HepG2 (cell line): ENCODE measurements at regions not wholly inside any gene's neighbourhood (a gene's known extent, or its start where the extent isn't known, plus 50 kb on each side); places are given as distances from the start of the nearest gene placed in this dataset.
A peak's percentile ranks its signal among the peaks of the same experiment; 100 is the strongest.

Source experiments
- ATAC-seq: fragments of 200-7000 bp; cut with Tn5 transposase; 3 replicates; pipeline ENCODE4 v1.9.1; 2020; ENCODE audit warnings: mild to moderate bottlenecking, moderate library complexity
- BruUV-seq: library from RNA; stranded (reverse); fragments of 400-500 nt; replicated peaks from 2 replicates; lab custom pipeline; 2021; lab: Mats Ljungman, UMichigan
- CTCF ChIA-PET: fragments of 300-600 bp; formaldehyde crosslinking; extraction: SDS; loops from one replicate; lab custom pipeline; 2021; ENCODE audit warnings: low total read pairs, inconsistent platforms, low intra/inter-chr PET ratio; lab: Yijun Ruan, JAX
- POLR2A ChIA-PET: fragments of 350-600 bp; sonication (Branson Sonifier 250); formaldehyde crosslinking; loops from one replicate; lab custom pipeline; 2020; ENCODE audit warnings: antibody characterized with exemption, inconsistent platforms; lab: Yijun Ruan, JAX
- DNase-seq: peaks from one replicate; pipeline ENCODE4 v3.0.0-alpha.2; 2015; ENCODE audit warnings: low spot score
- FAIRE-seq: peaks from 3 replicates; lab custom pipeline; 2011; peaks lifted over from hg19 to GRCh38; lab: Jason Lieb, UNC
- H2AFZ ChIP-seq: one replicate; pipeline ENCODE4 v1.6.1; 2011; ENCODE audit warnings: low read length, inconsistent platforms
- H3K27ac ChIP-seq: fragments of 300-600 bp; 3 replicates; pipeline ENCODE4 v1.8.0; 2011; ENCODE audit warnings: mixed run types, mild to moderate bottlenecking, mixed read lengths, low read length, inconsistent platforms; ENCODE audit not compliant: insufficient read depth; ENCODE audit errors: extremely low read length
- H3K27me3 ChIP-seq, 2 experiments: fragments of 200-600 bp in 1 of 2; 2 replicates in 1 of 2; 3 replicates in 1 of 2; pipeline versions ENCODE4 v1.6.0 to v1.8.0; 2011; ENCODE audit warnings: low read length in 2 of 2, mild to moderate bottlenecking in 2 of 2, moderate library complexity in 2 of 2, inconsistent platforms in 1 of 2; ENCODE audit not compliant: insufficient read depth in 2 of 2, control insufficient read depth in 1 of 2
- H3K36me3 ChIP-seq, 2 experiments: fragments of 200-600 bp in 1 of 2; replicated peaks in 1 of 2; 2 replicates in 1 of 2; 3 replicates in 1 of 2; pipeline versions ENCODE4 v1.5.1 to v1.8.0; 2011; ENCODE audit warnings: low read length in 2 of 2, inconsistent platforms in 1 of 2; ENCODE audit not compliant: insufficient read depth in 2 of 2, control insufficient read depth in 1 of 2
- H3K4me1 ChIP-seq: 2 replicates; pipeline ENCODE4 v1.5.1; 2012; ENCODE audit warnings: low read length, inconsistent platforms; ENCODE audit not compliant: insufficient read depth
- H3K4me2 ChIP-seq: 2 replicates; pipeline ENCODE4 v1.6.0; 2011; ENCODE audit warnings: low read depth, low read length, inconsistent platforms
- H3K4me3 ChIP-seq, 3 experiments: fragments of 200-600 bp in 1 of 3; sonication (generic), shearing (Covaris generic) in 1 of 3; replicated peaks in 1 of 3; 2 replicates each; pipeline ENCODE4 v1.5.1; 2011 to 2016; ENCODE audit warnings: low read length in 3 of 3, inconsistent platforms in 2 of 3, low read depth in 2 of 3, mild to moderate bottlenecking in 2 of 3, control low read depth in 1 of 3, mixed read lengths in 1 of 3; ENCODE audit not compliant: insufficient read depth in 1 of 3
- H3K79me2 ChIP-seq: one replicate; pipeline ENCODE4 v1.6.1; 2011; ENCODE audit warnings: low read length, inconsistent platforms; ENCODE audit not compliant: insufficient read depth
- H3K9ac ChIP-seq: 2 replicates; pipeline ENCODE4 v1.6.0; 2011; ENCODE audit warnings: mild to moderate bottlenecking, low read depth, low read length, inconsistent platforms; ENCODE audit not compliant: insufficient read depth
- H3K9me3 ChIP-seq: 2 replicates; pipeline ENCODE4 v1.5.1; 2012; ENCODE audit warnings: mild to moderate bottlenecking, low read length
- H4K20me1 ChIP-seq: 2 replicates; pipeline ENCODE4 v1.6.0; 2011; ENCODE audit warnings: inconsistent platforms, mild to moderate bottlenecking, low read length, moderate library complexity; ENCODE audit not compliant: insufficient read depth
- CEBPB ChIP-seq: IDR thresholded peaks from 2 replicates; pipeline ENCODE4 v1.6.1; 2011; ENCODE audit warnings: low read depth, low read length, improper control_type of control experiment, borderline replicate concordance
- CEBPG ChIP-seq: IDR thresholded peaks from 2 replicates; pipeline ENCODE4 v1.6.1; 2016
- MIER3 ChIP-seq: IDR thresholded peaks from 2 replicates; pipeline ENCODE4 v1.6.1; 2016; ENCODE audit warnings: missing compliant biosample characterization, borderline replicate concordance
- NR3C1 ChIP-seq: sonication (generic); formaldehyde crosslinking; IDR thresholded peaks from 2 replicates; pipeline ENCODE4 v1.4.0; 2020; ENCODE audit warnings: missing genetic modification reagents
- POLR2A ChIP-seq, 2 experiments: IDR thresholded peaks; 2 replicates each; pipeline ENCODE4 v1.6.1; 2011; ENCODE audit warnings: low read depth in 2 of 2, low read length in 2 of 2, mild to moderate bottlenecking in 1 of 2, moderate library complexity in 1 of 2; ENCODE audit not compliant: insufficient read depth in 1 of 2
- RFXANK ChIP-seq: IDR thresholded peaks from 2 replicates; pipeline ENCODE4 v1.6.1; 2016
- ZC3H13 ChIP-seq: sonication (generic); formaldehyde crosslinking; IDR thresholded peaks from 2 replicates; pipeline ENCODE4 v1.8.1; 2023; ENCODE audit warnings: mild to moderate bottlenecking, missing genetic modification reagents, moderate library complexity
- ZMAT3 ChIP-seq: sonication (generic); formaldehyde crosslinking; conservative IDR thresholded peaks from 2 replicates; pipeline ENCODE4 v1.7.0; 2021; ENCODE audit warnings: missing genetic modification reagents
- WGBS: methylation state at CpG from one replicate; pipeline ENCODE4 v1.1.6; 2017; ENCODE audit warnings: low lambda C conversion rate; 5-methylcytosine and 5-hydroxymethylcytosine counted together
- in situ Hi-C: cut with HindIII; loops from 2 replicates; pipeline ENCODE4 v1.10.0; 2017; ENCODE audit warnings: low pct_unique_long_range_greater_than_20kb; ENCODE audit not compliant: extremely low pct_ligation_motif_present
- intact Hi-C: fragments of 100-400 bp; cut with micrococcal nuclease; formaldehyde crosslinking; loops from one replicate; pipeline ENCODE4 v1.10.0; 2022; ENCODE audit not compliant: unreplicated experiment
- TF ChIP-seq, protein P1 (sequence below): sonication (generic); formaldehyde crosslinking; IDR thresholded peaks from 2 replicates; pipeline ENCODE4 v1.8.0; 2022; ENCODE audit warnings: mild to moderate bottlenecking, missing genetic modification reagents, moderate library complexity

DNA sequence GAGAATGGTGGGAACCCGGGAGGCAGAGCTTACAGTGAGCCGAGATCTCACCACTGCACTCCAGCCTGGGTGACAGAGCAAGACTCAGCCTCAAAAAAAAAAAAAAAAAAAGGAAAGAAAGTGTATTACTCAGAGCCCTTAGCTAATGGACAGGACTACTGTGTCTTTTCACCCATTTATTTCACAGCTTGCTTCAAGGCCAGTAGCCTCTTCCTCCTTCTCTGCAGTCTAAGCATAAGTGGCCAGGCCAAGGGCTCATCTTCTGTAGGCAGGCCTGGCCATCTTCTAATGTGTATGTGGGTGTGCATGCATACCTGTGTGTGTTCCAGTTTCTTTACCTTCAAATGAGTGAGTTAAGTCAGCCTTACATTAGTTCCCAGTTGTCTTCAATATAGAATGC lies 94.8 kb upstream of the GDF10 start (continued):
- no peak for TF ChIP-seq RFXANK (CRISPR knock-in tag)
- TF ChIP-seq NR3C1 (CRISPR knock-in tag): no peak

GRCh38 chr10:47206449-47207280 lies 93.3 kb upstream of the GDF10 start:
- Histone ChIP-seq H3K9me3 (no peaks in the 10 kb centered on the region), H3K79me2 (no peaks in the 10 kb centered on the region), H2AFZ (no peak overlapping the region), H3K36me3 (no peaks in the 10 kb centered on the region), H4K20me1 (no peaks in the 10 kb centered on the region), H3K27ac (no peak overlapping the region), H3K4me2 (no peak overlapping the region), H3K9ac (no peak overlapping the region), H3K4me1 (peaks cover 9% of the 10 kb centered on the region), H3K27me3 (no peaks in the 10 kb centered on the region), H3K4me3 (no peak overlapping the region)
- in situ Hi-C loops (no loop called here), intact Hi-C loops (no loop called here)
- ChIA-PET CTCF (no interaction called here), POLR2A (no interaction called here)
- no TSS peak for BruUV-seq
- DNase-seq: no peak
- 13% methylated on average over 3 of the region's 3 CpGs for WGBS
- TF ChIP-seq ZMAT3 (CRISPR knock-in tag) (no peak), MIER3 (CRISPR knock-in tag) (no peak)
- ATAC-seq: no peak
- no peak for FAIRE-seq

DNA sequence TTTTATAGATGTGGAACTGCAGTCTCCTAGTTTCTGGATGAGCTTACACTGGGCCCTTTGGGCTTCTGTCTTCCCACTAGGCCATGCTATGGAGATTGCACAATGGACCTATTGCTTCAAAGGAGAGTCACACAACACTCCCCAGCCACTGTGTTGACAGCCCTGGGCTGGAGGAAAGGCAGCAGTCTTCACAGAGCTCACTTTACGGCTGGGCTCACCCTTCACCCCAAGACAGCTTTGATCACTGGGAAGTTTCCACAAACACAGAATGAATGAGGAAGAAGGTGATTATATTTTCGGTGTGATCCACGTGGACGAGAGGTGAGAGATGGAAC lies 92.7 kb upstream of the GDF10 start:
- intact Hi-C loops: no loop called here
- no peak overlapping the region for H3K4me2 ChIP-seq
- no peak overlapping the region for H2AFZ ChIP-seq
- H3K9me3 ChIP-seq: no peaks in the 10 kb centered on the region
- no peak overlapping the region for H3K27ac ChIP-seq
- POLR2A ChIA-PET: no interaction called here
- no peaks in the 10 kb centered on the region for H3K27me3 ChIP-seq
- DNase-seq: peak; percentile 9
- no peak overlapping the region for H3K4me3 ChIP-seq
- H3K36me3 ChIP-seq: no peaks in the 10 kb centered on the region
- H3K79me2 ChIP-seq: no peaks in the 10 kb centered on the region
- H4K20me1 ChIP-seq: no peaks in the 10 kb centered on the region
- ATAC-seq: peak; percentile 70
- FAIRE-seq: no peak
- TF ChIP-seq POLR2A (IDR thresholded peaks at IDR 0.05; ENCODE audit: insufficient read depth in 1 of 2, low read depth in 2 of 2, low read length in 2 of 2): no peak
- peak; percentile 92 for TF ChIP-seq CEBPB
- TF ChIP-seq ZC3H13 (CRISPR knock-in tag): no peak
- peak; percentile 67 for TF ChIP-seq CEBPG (CRISPR knock-in tag)
- TF ChIP-seq, protein P1, sequence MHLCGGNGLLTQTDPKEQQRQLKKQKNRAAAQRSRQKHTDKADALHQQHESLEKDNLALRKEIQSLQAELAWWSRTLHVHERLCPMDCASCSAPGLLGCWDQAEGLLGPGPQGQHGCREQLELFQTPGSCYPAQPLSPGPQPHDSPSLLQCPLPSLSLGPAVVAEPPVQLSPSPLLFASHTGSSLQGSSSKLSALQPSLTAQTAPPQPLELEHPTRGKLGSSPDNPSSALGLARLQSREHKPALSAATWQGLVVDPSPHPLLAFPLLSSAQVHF (CRISPR knock-in tag): no peak
- TF ChIP-seq, all 625 proteins: peak for 2
- 53% methylated on average over 4 of the region's 4 CpGs for WGBS
- BruUV-seq: no TSS peak
- Histone ChIP-seq H3K9ac (no peak overlapping the region), H3K4me1 (peaks cover 9% of the 10 kb centered on the region)
- in situ Hi-C loops: no loop called here
- CTCF ChIA-PET: no interaction called here
